HEK293T (cell line): ENCODE measurements at regions not wholly inside any gene's neighbourhood (a gene's known extent, or its start where the extent isn't known, plus 50 kb on each side); places are given as distances from the start of the nearest gene placed in this dataset.

Experiments
- CTCF ChIA-PET: fragments of 350-600 bp; formaldehyde crosslinking; extraction: SDS; loops from one replicate; lab custom pipeline; 2021; ENCODE audit warnings: antibody characterized with exemption, inconsistent platforms; lab: Yijun Ruan, JAX
- POLR2A ChIA-PET: fragments of 350-600 bp; formaldehyde crosslinking; extraction: SDS; loops from one replicate; lab custom pipeline; 2020; ENCODE audit warnings: antibody characterized with exemption, inconsistent platforms; lab: Yijun Ruan, JAX
- DNase-seq: peaks from one replicate; pipeline ENCODE4 v3.0.0; 2012; ENCODE audit warnings: mixed read lengths; ENCODE audit errors: extremely low spot score
- ARNT ChIP-seq: fragments of 450-650 bp; IDR thresholded peaks from 2 replicates; pipeline ENCODE4 v1.6.1; 2017; ENCODE audit warnings: mild to moderate bottlenecking
- BHLHE40 ChIP-seq: fragments of 450-650 bp; IDR thresholded peaks from 2 replicates; pipeline ENCODE4 v1.6.1; 2016; ENCODE audit warnings: mild to moderate bottlenecking, moderate library complexity, borderline replicate concordance
- CTBP1 ChIP-seq: fragments of 450-650 bp; IDR thresholded peaks from 2 replicates; pipeline ENCODE4 v1.6.1; 2016; ENCODE audit warnings: borderline replicate concordance
- ELF4 ChIP-seq: fragments of 450-650 bp; IDR thresholded peaks from 2 replicates; pipeline ENCODE4 v1.6.1; 2017; ENCODE audit warnings: antibody characterized with exemption
- FOXA1 ChIP-seq: fragments of 450-650 bp; IDR thresholded peaks from 2 replicates; pipeline ENCODE4 v1.6.1; 2016; ENCODE audit warnings: mild to moderate bottlenecking
- FOXK2 ChIP-seq: fragments of 450-650 bp; IDR thresholded peaks from 2 replicates; pipeline ENCODE4 v1.6.1; 2016; ENCODE audit warnings: mild to moderate bottlenecking
- FOXM1 ChIP-seq: fragments of 450-650 bp; IDR thresholded peaks from 2 replicates; pipeline ENCODE4 v1.6.1; 2017; ENCODE audit warnings: mild to moderate bottlenecking, borderline replicate concordance
- HDGF ChIP-seq: fragments of 450-650 bp; IDR thresholded peaks from 2 replicates; pipeline ENCODE4 v1.6.1; 2017; ENCODE audit warnings: antibody characterized with exemption, borderline replicate concordance
- L3MBTL2 ChIP-seq: fragments of 450-650 bp; conservative IDR thresholded peaks from 2 replicates; pipeline ENCODE4 v1.6.1; 2016; ENCODE audit warnings: mild to moderate bottlenecking
- LEF1 ChIP-seq: fragments of 450-650 bp; IDR thresholded peaks from 2 replicates; pipeline ENCODE4 v1.6.1; 2017; ENCODE audit warnings: mild to moderate bottlenecking, borderline replicate concordance
- NFRKB ChIP-seq: fragments of 450-650 bp; IDR thresholded peaks from 2 replicates; pipeline ENCODE4 v1.6.1; 2016; ENCODE audit warnings: mild to moderate bottlenecking, moderate library complexity
- SP1 ChIP-seq: fragments of 450-650 bp; IDR thresholded peaks from 2 replicates; pipeline ENCODE4 v1.6.1; 2017
- SUZ12 ChIP-seq: fragments of 450-650 bp; IDR thresholded peaks from 2 replicates; pipeline ENCODE4 v1.6.1; 2016; ENCODE audit warnings: mild to moderate bottlenecking
- TARDBP ChIP-seq: fragments of 450-650 bp; IDR thresholded peaks from 2 replicates; pipeline ENCODE4 v1.6.1; 2016
- ZNF384 ChIP-seq: fragments of 450-650 bp; IDR thresholded peaks from 2 replicates; pipeline ENCODE4 v1.6.1; 2016
- TF ChIP-seq, protein P1 (sequence below): fragments of 450-650 bp; IDR thresholded peaks from 2 replicates; pipeline ENCODE4 v1.6.1; 2016

- DNase-seq: no peak
- ChIA-PET CTCF (no interaction called here), POLR2A (no interaction called here)
- no peak for TF ChIP-seq ARNT
- TF ChIP-seq SP1: no peak
- no peak for TF ChIP-seq NFRKB
- no peak for TF ChIP-seq FOXA1
- no peak for TF ChIP-seq FOXK2
- TF ChIP-seq L3MBTL2: no peak
- no peak for TF ChIP-seq FOXM1
- no peak for TF ChIP-seq BHLHE40
- TF ChIP-seq LEF1: no peak
- TF ChIP-seq ELF4: no peak
- TF ChIP-seq HDGF: no peak
- TF ChIP-seq CTBP1: no peak
- no peak for TF ChIP-seq ZNF384
- TF ChIP-seq SUZ12: no peak
- TF ChIP-seq, protein P1, sequence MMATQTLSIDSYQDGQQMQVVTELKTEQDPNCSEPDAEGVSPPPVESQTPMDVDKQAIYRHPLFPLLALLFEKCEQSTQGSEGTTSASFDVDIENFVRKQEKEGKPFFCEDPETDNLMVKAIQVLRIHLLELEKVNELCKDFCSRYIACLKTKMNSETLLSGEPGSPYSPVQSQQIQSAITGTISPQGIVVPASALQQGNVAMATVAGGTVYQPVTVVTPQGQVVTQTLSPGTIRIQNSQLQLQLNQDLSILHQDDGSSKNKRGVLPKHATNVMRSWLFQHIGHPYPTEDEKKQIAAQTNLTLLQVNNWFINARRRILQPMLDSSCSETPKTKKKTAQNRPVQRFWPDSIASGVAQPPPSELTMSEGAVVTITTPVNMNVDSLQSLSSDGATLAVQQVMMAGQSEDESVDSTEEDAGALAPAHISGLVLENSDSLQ: no peak
- no peak for TF ChIP-seq TARDBP
These were observed 150.3 kb upstream of the SLC28A3 start for GRCh38 chr9:84490842-84491325.

GRCh38 chr9:84492366-84493159 lies 152.0 kb upstream of the SLC28A3 start:
- DNase-seq: no peak
- no peak for TF ChIP-seq CTBP1
- no peak for TF ChIP-seq ELF4
- TF ChIP-seq SP1: no peak
- TF ChIP-seq LEF1: no peak
- no peak for TF ChIP-seq TARDBP
- no peak for TF ChIP-seq FOXA1
- ChIA-PET POLR2A (no interaction called here), CTCF (no interaction called here)

DNA sequence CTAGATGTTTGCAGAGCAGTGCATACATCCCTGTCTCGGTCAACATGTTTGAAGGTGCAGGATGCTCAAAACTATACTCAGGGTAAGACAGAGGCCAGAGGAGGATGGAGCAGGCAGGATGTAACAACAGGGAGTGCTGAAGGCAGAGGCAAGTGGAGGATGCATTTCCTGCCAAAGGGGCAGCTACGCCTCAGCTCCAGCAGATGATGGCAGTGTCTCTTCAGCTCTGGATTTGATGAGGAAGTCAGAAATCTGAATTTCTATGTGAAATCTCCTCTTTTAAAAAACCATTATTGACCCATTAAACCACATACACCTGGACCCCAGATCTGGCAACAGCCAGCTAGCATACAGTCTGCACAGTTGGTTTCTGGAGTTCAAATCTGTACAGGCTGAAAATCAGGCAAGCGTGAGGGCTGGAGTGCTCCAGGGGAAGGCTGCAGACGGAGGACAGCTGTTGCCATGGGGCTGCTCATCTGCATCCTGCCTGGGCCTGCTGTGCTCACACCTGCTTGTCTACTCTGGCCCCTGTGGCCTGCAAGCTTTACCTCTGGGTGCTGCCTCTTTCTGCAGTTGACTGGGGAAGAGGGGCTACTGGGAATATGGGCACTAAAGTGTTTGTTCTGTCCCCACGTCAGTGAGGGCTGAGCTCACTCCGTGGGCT lies 152.9 kb upstream of the SLC28A3 start:
- no peak for TF ChIP-seq LEF1
- no peak for TF ChIP-seq CTBP1
- TF ChIP-seq, protein P1: no peak
- no peak for TF ChIP-seq TARDBP
- TF ChIP-seq FOXM1: no peak
- no peak for TF ChIP-seq SP1
- no peak for TF ChIP-seq ARNT
- TF ChIP-seq BHLHE40: no peak
- no peak for TF ChIP-seq NFRKB
- no peak for TF ChIP-seq ZNF384
- no peak for TF ChIP-seq HDGF
- no peak for TF ChIP-seq ELF4
- no peak for TF ChIP-seq L3MBTL2
- TF ChIP-seq FOXK2: no peak
- no peak for TF ChIP-seq SUZ12
- no peak for TF ChIP-seq FOXA1
- CTCF ChIA-PET: no interaction called here
- POLR2A ChIA-PET: no interaction called here
- no peak for DNase-seq

DNA sequence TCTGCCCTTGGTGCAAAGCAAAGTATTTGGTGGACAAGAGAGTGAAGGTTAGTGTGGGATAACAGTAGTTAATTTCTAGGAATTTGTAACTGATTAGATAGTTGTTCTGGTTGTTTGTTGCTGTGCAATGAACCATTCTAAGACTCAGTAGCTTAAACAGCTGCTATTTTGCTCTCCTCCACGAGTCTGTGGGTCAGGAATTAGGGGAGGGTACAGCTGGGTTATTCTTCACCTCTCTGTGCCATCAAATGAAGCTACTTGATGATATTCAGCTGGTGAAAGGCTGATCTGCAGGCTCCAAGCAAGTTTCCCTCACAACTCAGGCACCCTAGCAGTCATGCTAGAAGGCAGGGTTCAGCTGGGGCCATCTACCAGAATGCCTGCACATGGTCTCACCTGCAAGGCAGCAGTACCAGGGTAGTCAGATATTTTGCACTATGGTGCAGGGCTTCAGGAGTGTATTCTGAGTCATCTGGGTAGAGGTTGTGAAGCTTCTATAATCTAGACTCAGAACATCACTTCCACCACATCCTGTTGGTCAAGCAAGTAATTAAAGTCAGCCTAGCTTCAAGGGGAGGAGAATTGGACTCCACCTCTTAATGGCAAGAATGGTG lies 159.5 kb upstream of the SLC28A3 start:
- POLR2A ChIA-PET: no interaction called here
- DNase-seq: no peak
- no peak for TF ChIP-seq CTBP1
- TF ChIP-seq ELF4: no peak
- no peak for TF ChIP-seq BHLHE40
- no peak for TF ChIP-seq SP1
- CTCF ChIA-PET: no interaction called here

DNA sequence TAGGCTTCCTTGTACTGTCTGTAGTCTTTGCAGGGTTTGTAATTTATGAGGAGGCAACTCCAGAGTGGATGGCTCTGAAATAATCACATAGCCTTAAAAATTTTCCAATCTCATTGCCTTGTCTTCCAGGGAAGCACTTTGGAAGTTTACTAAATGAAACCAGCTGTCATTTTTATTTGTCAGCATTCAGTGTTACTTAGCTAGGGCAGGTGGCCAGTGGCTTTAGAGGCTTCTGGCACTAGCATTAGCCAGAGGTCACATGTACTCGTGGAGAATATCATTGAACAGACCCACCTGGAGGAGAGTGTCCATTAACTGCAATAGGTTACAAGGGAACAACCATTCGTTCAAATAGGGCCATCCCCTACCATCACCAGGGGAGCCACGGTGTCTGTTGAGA lies 160.3 kb upstream of the SLC28A3 start:
- no peak for DNase-seq
- no peak for TF ChIP-seq FOXM1
- no peak for TF ChIP-seq BHLHE40
- TF ChIP-seq ELF4: no peak
- TF ChIP-seq CTBP1: no peak
- no peak for TF ChIP-seq ARNT
- no peak for TF ChIP-seq NFRKB
- no peak for TF ChIP-seq TARDBP
- no peak for TF ChIP-seq FOXA1
- no peak for TF ChIP-seq SP1
- no peak for TF ChIP-seq FOXK2
- TF ChIP-seq SUZ12: no peak
- TF ChIP-seq, protein P1: no peak
- no peak for TF ChIP-seq HDGF
- no peak for TF ChIP-seq LEF1
- TF ChIP-seq ZNF384: no peak
- no peak for TF ChIP-seq L3MBTL2
- POLR2A ChIA-PET: no interaction called here
- CTCF ChIA-PET: no interaction called here

DNA sequence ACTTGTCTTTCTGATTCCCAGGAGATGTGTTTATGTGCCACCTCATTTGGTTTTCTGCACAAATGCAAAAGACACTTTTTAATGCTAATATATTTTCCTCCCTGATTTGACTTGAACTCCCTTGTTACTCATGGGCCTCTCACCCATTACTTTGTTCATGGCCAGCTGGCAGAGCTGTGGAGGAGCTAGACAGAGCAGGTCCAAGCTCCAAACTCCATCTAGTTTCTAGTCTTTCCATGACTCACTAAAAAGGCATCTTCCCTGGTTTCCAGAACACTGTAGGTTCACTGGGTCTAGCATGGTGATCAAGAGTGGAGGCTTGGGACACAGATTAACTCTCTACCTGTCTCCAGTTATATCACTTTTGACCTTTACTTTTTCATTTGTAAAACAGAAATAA lies 161.0 kb upstream of the SLC28A3 start:
- TF ChIP-seq FOXA1: no peak
- no peak for TF ChIP-seq ZNF384
- no peak for TF ChIP-seq CTBP1
- TF ChIP-seq, protein P1: no peak
- TF ChIP-seq FOXM1: no peak
- no peak for TF ChIP-seq FOXK2
- no peak for TF ChIP-seq LEF1
- TF ChIP-seq TARDBP: no peak
- TF ChIP-seq L3MBTL2: no peak
- no peak for TF ChIP-seq SUZ12
- no peak for TF ChIP-seq SP1
- TF ChIP-seq ELF4: no peak
- no peak for TF ChIP-seq ARNT
- TF ChIP-seq HDGF: no peak
- no peak for TF ChIP-seq NFRKB
- TF ChIP-seq BHLHE40: no peak
- CTCF ChIA-PET: no interaction called here
- POLR2A ChIA-PET: no interaction called here
- no peak for DNase-seq
